ENCODE measurements at regions not wholly inside any gene's neighbourhood (a gene's known extent, or its start where the extent isn't known, plus 50 kb on each side); places are given as distances from the start of the nearest gene placed in this dataset.

DNA sequence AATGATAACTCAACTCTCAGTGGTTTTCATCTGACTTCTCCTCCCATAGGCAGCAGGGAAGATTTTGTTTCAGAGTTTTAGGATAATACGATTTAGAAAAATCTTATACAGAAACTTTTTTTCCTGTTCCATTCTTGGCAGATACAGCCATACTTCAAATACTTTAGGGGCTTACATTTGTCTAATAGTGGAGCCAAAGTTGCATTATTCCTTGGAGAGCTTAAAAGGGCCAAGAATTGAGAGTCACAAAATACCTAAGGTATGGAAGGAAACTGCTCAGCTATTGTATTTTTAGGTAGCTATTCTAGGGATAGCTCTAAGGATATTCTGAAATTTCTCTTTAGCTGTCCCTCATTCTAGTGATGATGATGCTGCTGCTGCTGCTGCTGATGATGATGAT is 132.9 kb upstream of the PTCHD1 start:
- H3K9ac ChIP-seq: no peak overlapping the region
- ChIA-PET CTCF (no interaction called here), POLR2A (no interaction called here)
- no peak overlapping the region for H3K4me2 ChIP-seq
- H3K4me3 ChIP-seq (ENCODE audit: low read depth in 2 of 2, low read length in 1 of 2): no peak overlapping the region
- H3K27ac ChIP-seq (ENCODE audit: low read depth in 2 of 2, low read length in 1 of 2): no peak overlapping the region
- no peaks in the 10 kb centered on the region; the same call in 1 of the 2 replicates for H3K9me3 ChIP-seq
- no peaks in the 10 kb centered on the region for H3K36me3 ChIP-seq (replicated peaks in 1 of 2; ENCODE audit: control insufficient read depth in 1 of 2, insufficient read depth in 2 of 2, low read length in 1 of 2)
- DNase-seq: no peak
- H3K4me1 ChIP-seq (ENCODE audit: control insufficient read depth in 1 of 2, insufficient read depth in 2 of 2, low read depth in 1 of 2, low read length in 1 of 2): no peaks in the 10 kb centered on the region
- H3K9me2 ChIP-seq: no peaks in the 10 kb centered on the region
- H2AFZ ChIP-seq (ENCODE audit: low read depth): no peak overlapping the region
- no peaks in the 10 kb centered on the region for H3K79me2 ChIP-seq (ENCODE audit: insufficient read depth)
- 13% methylated on average over 1 of the region's 1 CpG for WGBS (ENCODE audit: low lambda C conversion rate)
- no peaks in the 10 kb centered on the region for H4K20me1 ChIP-seq (ENCODE audit: insufficient read depth)
- TF ChIP-seq POLR2AphosphoS5 (IDR thresholded peaks at IDR 0.05; ENCODE audit: low read depth, low read length) (no peak), RAD21 (IDR thresholded peaks at IDR 0.05; ENCODE audit: low read length) (no peak), SIN3A (IDR thresholded peaks at IDR 0.05; ENCODE audit: borderline replicate concordance, low read depth, low read length) (no peak), RFX5 (IDR thresholded peaks at IDR 0.05; ENCODE audit: low read length) (no peak), RXRA (IDR thresholded peaks at IDR 0.05; ENCODE audit: borderline replicate concordance, low read depth) (no peak), YY1 (IDR thresholded peaks at IDR 0.05; ENCODE audit: low read depth) (no peak), FOXM1 (IDR thresholded peaks at IDR 0.05; ENCODE audit: low read depth) (no peak), FOXJ3 (CRISPR knock-in tag; IDR thresholded peaks at IDR 0.05) (no peak), TAF1 (IDR thresholded peaks at IDR 0.05; ENCODE audit: borderline replicate concordance, low read depth, low read length) (no peak), JUND (IDR thresholded peaks at IDR 0.05) (no peak), NRF1 (IDR thresholded peaks at IDR 0.05; ENCODE audit: low read depth, low read length) (no peak)
- TF ChIP-seq, protein P1, sequence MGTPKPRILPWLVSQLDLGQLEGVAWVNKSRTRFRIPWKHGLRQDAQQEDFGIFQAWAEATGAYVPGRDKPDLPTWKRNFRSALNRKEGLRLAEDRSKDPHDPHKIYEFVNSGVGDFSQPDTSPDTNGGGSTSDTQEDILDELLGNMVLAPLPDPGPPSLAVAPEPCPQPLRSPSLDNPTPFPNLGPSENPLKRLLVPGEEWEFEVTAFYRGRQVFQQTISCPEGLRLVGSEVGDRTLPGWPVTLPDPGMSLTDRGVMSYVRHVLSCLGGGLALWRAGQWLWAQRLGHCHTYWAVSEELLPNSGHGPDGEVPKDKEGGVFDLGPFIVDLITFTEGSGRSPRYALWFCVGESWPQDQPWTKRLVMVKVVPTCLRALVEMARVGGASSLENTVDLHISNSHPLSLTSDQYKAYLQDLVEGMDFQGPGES (IDR thresholded peaks at IDR 0.05; ENCODE audit: low read depth, low read length): no peak
- TF ChIP-seq, protein P2, sequence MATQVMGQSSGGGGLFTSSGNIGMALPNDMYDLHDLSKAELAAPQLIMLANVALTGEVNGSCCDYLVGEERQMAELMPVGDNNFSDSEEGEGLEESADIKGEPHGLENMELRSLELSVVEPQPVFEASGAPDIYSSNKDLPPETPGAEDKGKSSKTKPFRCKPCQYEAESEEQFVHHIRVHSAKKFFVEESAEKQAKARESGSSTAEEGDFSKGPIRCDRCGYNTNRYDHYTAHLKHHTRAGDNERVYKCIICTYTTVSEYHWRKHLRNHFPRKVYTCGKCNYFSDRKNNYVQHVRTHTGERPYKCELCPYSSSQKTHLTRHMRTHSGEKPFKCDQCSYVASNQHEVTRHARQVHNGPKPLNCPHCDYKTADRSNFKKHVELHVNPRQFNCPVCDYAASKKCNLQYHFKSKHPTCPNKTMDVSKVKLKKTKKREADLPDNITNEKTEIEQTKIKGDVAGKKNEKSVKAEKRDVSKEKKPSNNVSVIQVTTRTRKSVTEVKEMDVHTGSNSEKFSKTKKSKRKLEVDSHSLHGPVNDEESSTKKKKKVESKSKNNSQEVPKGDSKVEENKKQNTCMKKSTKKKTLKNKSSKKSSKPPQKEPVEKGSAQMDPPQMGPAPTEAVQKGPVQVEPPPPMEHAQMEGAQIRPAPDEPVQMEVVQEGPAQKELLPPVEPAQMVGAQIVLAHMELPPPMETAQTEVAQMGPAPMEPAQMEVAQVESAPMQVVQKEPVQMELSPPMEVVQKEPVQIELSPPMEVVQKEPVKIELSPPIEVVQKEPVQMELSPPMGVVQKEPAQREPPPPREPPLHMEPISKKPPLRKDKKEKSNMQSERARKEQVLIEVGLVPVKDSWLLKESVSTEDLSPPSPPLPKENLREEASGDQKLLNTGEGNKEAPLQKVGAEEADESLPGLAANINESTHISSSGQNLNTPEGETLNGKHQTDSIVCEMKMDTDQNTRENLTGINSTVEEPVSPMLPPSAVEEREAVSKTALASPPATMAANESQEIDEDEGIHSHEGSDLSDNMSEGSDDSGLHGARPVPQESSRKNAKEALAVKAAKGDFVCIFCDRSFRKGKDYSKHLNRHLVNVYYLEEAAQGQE (IDR thresholded peaks at IDR 0.05; ENCODE audit: low read depth, low read length): no peak
- TF ChIP-seq, protein P3, sequence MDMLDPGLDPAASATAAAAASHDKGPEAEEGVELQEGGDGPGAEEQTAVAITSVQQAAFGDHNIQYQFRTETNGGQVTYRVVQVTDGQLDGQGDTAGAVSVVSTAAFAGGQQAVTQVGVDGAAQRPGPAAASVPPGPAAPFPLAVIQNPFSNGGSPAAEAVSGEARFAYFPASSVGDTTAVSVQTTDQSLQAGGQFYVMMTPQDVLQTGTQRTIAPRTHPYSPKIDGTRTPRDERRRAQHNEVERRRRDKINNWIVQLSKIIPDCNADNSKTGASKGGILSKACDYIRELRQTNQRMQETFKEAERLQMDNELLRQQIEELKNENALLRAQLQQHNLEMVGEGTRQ (IDR thresholded peaks at IDR 0.05; ENCODE audit: borderline replicate concordance, low read depth, low read length): no peak
- TF ChIP-seq, protein P4, sequence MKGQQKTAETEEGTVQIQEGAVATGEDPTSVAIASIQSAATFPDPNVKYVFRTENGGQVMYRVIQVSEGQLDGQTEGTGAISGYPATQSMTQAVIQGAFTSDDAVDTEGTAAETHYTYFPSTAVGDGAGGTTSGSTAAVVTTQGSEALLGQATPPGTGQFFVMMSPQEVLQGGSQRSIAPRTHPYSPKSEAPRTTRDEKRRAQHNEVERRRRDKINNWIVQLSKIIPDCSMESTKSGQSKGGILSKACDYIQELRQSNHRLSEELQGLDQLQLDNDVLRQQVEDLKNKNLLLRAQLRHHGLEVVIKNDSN (IDR thresholded peaks at IDR 0.05; ENCODE audit: borderline replicate concordance, low read depth): no peak
- TF ChIP-seq, protein P5, sequence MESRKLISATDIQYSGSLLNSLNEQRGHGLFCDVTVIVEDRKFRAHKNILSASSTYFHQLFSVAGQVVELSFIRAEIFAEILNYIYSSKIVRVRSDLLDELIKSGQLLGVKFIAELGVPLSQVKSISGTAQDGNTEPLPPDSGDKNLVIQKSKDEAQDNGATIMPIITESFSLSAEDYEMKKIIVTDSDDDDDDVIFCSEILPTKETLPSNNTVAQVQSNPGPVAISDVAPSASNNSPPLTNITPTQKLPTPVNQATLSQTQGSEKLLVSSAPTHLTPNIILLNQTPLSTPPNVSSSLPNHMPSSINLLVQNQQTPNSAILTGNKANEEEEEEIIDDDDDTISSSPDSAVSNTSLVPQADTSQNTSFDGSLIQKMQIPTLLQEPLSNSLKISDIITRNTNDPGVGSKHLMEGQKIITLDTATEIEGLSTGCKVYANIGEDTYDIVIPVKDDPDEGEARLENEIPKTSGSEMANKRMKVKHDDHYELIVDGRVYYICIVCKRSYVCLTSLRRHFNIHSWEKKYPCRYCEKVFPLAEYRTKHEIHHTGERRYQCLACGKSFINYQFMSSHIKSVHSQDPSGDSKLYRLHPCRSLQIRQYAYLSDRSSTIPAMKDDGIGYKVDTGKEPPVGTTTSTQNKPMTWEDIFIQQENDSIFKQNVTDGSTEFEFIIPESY (IDR thresholded peaks at IDR 0.05; ENCODE audit: borderline replicate concordance, low read depth): no peak
- TF ChIP-seq, protein P6, sequence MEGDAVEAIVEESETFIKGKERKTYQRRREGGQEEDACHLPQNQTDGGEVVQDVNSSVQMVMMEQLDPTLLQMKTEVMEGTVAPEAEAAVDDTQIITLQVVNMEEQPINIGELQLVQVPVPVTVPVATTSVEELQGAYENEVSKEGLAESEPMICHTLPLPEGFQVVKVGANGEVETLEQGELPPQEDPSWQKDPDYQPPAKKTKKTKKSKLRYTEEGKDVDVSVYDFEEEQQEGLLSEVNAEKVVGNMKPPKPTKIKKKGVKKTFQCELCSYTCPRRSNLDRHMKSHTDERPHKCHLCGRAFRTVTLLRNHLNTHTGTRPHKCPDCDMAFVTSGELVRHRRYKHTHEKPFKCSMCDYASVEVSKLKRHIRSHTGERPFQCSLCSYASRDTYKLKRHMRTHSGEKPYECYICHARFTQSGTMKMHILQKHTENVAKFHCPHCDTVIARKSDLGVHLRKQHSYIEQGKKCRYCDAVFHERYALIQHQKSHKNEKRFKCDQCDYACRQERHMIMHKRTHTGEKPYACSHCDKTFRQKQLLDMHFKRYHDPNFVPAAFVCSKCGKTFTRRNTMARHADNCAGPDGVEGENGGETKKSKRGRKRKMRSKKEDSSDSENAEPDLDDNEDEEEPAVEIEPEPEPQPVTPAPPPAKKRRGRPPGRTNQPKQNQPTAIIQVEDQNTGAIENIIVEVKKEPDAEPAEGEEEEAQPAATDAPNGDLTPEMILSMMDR (IDR thresholded peaks at IDR 0.05): no peak
- no peaks in the 10 kb centered on the region for H3K27me3 ChIP-seq (ENCODE audit: insufficient read depth)
- H3F3A ChIP-seq (replicated peaks; ENCODE audit: insufficient read depth): no peaks in the 10 kb centered on the region
